AG09309 (cell line): ENCODE measurements at regions not wholly inside any gene's neighbourhood (a gene's known extent, or its start where the extent isn't known, plus 50 kb on each side); places are given as distances from the start of the nearest gene placed in this dataset.

Source experiments
- DNase-seq: peaks from one replicate; pipeline ENCODE4 v3.0.0-alpha.2; 2010; ENCODE audit warnings: low read depth
- H3K4me3 ChIP-seq: 2 replicates; pipeline ENCODE4 v1.5.1; 2011; ENCODE audit warnings: mild to moderate bottlenecking, low read depth, low read length, moderate library complexity; ENCODE audit not compliant: control insufficient read depth
- TF ChIP-seq, protein P1 (sequence below): IDR thresholded peaks from 2 replicates; pipeline ENCODE4 v1.5.1; 2011; ENCODE audit warnings: mild to moderate bottlenecking, low read depth, low read length, inconsistent platforms; ENCODE audit not compliant: insufficient read depth, control insufficient read depth; ENCODE audit errors: missing control alignments

DNA sequence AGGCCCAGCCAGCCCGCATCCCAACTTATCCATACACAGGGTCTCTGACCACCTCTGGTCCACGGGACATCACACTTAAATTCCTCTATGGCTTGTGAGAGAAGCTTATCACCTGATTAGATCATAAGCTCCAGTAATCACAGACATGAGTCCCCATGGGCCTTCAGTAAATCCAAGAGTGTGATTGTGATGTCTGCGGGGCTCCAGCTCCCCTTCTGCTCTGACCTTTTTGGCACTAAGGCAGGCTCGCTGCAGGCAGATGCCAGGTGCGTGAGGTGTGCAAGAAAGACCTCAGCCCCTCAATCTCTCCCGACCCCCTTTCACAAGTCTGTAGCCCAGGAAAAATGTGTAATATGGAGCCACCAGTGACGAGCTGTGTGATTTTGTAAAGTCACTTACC is 127.6 kb upstream of the DUSP22 start:
- TF ChIP-seq, protein P1, sequence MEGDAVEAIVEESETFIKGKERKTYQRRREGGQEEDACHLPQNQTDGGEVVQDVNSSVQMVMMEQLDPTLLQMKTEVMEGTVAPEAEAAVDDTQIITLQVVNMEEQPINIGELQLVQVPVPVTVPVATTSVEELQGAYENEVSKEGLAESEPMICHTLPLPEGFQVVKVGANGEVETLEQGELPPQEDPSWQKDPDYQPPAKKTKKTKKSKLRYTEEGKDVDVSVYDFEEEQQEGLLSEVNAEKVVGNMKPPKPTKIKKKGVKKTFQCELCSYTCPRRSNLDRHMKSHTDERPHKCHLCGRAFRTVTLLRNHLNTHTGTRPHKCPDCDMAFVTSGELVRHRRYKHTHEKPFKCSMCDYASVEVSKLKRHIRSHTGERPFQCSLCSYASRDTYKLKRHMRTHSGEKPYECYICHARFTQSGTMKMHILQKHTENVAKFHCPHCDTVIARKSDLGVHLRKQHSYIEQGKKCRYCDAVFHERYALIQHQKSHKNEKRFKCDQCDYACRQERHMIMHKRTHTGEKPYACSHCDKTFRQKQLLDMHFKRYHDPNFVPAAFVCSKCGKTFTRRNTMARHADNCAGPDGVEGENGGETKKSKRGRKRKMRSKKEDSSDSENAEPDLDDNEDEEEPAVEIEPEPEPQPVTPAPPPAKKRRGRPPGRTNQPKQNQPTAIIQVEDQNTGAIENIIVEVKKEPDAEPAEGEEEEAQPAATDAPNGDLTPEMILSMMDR = no peak
- no peak for DNase-seq

DNA sequence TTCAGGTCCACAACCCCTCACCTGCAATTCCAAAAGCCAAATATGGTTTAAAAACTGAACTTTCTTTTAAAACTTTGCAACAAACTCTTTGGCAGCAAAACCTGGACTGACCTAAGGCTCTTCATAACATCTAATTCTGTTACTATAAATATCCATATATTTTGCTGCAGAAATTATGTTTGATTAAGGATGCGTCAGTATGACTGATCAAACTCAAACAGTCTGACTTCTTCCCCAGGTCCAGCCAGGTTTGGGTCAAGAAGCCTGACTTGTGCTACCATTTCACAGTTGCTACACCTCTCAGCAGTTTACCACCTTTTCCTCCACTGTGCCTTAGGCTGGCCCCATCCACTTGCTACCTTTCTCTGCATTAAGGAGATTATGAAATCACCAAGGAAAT is 127.0 kb upstream of the DUSP22 start:
- no peak for DNase-seq
- TF ChIP-seq, protein P1 = no peak
- no peak overlapping the region for H3K4me3 ChIP-seq

More for the DNA sequence above, 127.6 kb upstream of the DUSP22 start:
- no peak overlapping the region for H3K4me3 ChIP-seq

DNA sequence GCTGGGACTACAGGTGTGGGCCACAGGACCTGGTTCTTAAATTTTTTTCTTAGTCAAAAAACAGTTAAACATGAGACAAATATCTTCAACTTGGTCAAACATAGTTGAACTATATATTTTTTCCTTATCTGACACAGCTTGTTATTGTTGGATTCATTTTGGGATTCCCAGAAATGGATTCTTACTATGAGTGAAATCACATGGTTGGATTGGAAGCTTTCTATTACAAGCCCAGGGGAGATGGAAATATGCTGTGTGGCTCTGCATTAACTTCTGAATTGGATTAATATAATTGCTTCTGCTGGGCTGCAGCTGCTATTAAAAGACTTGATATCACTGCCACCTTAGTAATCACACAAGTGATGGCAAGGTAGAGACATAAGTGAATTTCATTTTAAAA is 126.4 kb upstream of the DUSP22 start:
- H3K4me3 ChIP-seq = no peak overlapping the region
- DNase-seq = no peak
- TF ChIP-seq, protein P1 = no peak

DNA sequence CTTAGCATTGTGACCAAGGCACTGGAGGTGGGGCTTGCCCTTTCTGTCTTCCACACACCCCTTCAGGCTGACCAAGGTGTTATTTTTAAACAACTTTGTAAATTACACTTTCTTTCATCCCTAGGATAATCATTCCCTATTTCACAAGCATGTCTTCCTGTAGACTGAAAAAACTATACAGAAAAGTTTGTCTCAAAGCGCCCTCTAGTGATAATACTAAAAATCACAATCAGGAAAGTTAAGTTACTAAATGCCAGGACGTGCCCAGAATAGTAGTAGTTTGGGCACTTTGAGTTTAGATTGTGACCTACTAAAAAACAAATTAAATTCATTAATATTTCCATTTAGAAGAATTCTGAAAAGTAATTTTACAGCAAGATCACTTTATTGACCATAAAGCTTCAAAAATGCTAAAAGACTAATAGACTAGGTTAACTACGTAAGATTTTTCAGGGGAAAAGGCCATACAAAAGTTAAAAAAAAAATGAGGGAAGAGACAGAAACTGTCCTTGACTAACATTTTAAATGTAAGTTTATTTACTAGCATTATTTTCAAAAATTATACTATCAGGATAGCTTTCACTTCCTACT is 123.3 kb upstream of the DUSP22 start:
- TF ChIP-seq, protein P1 = peak; percentile 45
- peak; percentile 23 for DNase-seq
- no peak overlapping the region for H3K4me3 ChIP-seq

DNA sequence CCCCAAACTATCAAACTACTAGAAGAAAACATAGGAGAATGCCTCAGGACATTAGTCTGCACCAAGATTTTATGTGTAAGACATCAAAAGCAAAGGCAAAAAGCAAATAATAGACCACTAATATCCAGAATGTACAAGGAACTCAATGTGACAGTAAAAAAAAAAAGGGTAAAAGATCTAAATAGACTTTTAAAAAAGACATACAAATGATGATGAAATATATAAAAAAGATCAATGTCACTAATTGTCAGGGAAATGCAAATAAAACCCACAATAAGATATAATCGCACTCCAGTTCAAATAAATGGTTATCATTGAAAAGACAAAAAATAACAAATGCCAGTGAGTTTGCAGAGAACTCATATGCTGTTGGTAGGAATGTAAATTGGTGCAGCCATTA is 118.3 kb upstream of the DUSP22 start:
- no peak for DNase-seq
- no peak overlapping the region for H3K4me3 ChIP-seq
- TF ChIP-seq, protein P1 = no peak

DNA sequence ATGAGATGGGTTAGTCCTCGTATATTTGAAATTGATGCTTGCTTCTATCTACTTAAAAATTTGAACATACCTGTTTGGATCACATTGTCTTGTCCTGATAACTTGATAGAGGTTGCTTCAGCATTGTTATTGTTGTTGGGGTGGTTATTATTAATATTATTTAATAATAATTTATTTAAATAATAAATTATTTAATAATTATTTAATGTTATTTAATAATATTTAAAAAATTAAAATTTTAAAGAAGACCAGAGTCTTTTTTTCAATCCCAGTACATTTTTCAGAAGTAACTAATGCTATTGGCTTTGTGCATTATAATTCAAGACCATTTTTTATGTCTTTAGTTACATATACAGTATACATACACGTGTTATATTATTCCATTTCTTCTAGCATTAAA is 116.6 kb upstream of the DUSP22 start:
- TF ChIP-seq, protein P1 = no peak
- H3K4me3 ChIP-seq = no peak overlapping the region

DNA sequence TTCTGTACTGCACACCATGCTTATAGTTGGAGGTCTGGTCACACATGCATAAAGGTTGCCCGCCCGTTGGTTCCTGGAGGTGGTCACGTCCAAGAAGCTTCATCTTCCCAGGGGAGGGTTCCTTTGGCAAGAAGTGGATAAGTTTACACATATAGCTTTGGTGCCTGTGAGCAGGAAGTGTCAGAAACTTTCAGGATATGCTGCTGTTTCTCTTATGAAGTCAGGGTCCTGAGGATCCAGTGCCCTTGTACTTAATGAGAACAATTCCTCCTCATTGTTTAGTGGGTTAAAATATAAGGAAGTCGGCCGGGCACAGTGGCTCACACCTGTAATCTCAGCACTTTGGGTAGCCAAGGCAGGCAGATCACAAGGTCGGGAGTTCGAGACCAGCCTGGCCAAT is 115.5 kb upstream of the DUSP22 start:
- TF ChIP-seq, protein P1 = no peak
- H3K4me3 ChIP-seq = no peak overlapping the region
- DNase-seq = no peak

More for the DNA sequence above, 116.6 kb upstream of the DUSP22 start:
- DNase-seq = no peak
